Osteocyte (in vitro differentiated cells): ENCODE measurements at regions not wholly inside any gene's neighbourhood (a gene's known extent, or its start where the extent isn't known, plus 50 kb on each side); places are given as distances from the start of the nearest gene placed in this dataset.
A peak's percentile ranks its signal among the peaks of the same experiment; 100 is the strongest.

Source experiments
- DNase-seq: peaks from one replicate; pipeline ENCODE4 v3.0.0; 2021; ENCODE audit warnings: mixed read lengths; ENCODE audit not compliant: unreplicated experiment; ENCODE audit errors: extremely low spot score
- H3K27ac Mint-ChIP-seq: one replicate; pipeline ENCODE4 v1.8.0; 2021; ENCODE audit warnings: mild to moderate bottlenecking, mixed read lengths; ENCODE audit not compliant: unreplicated experiment
- H3K27me3 Mint-ChIP-seq: one replicate; pipeline ENCODE4 v1.8.0; 2021; ENCODE audit warnings: mixed read lengths; ENCODE audit not compliant: unreplicated experiment
- H3K36me3 Mint-ChIP-seq: one replicate; pipeline ENCODE4 v1.8.0; 2021; ENCODE audit warnings: mixed read lengths; ENCODE audit not compliant: unreplicated experiment
- H3K4me1 Mint-ChIP-seq: one replicate; pipeline ENCODE4 v1.8.0; 2021; ENCODE audit warnings: mixed read lengths; ENCODE audit not compliant: unreplicated experiment
- H3K4me3 Mint-ChIP-seq: one replicate; pipeline ENCODE4 v1.8.0; 2021; ENCODE audit warnings: mild to moderate bottlenecking, moderate library complexity, mixed read lengths; ENCODE audit not compliant: unreplicated experiment
- H3K9me3 Mint-ChIP-seq: one replicate; pipeline ENCODE4 v1.8.0; 2021; ENCODE audit warnings: mixed read lengths; ENCODE audit not compliant: unreplicated experiment
- CTCF ChIP-seq: fragments of 200-600 bp; sonication (generic); IDR thresholded peaks from 2 replicates; pipeline ENCODE4 v1.5.0; 2021; ENCODE audit warnings: antibody characterized with exemption, mild to moderate bottlenecking, moderate library complexity

GRCh38 chr22:47445212-47445611 is 682.8 kb downstream of the TBC1D22A start:
- no peak overlapping the region for H3K4me3 Mint-ChIP-seq
- no peak overlapping the region for H3K27ac Mint-ChIP-seq
- no peak for TF ChIP-seq CTCF
- H3K9me3 Mint-ChIP-seq: peaks cover 28% of the 10 kb centered on the region
- DNase-seq: peak; percentile 64
- H3K4me1 Mint-ChIP-seq: no peaks in the 10 kb centered on the region
- H3K27me3 Mint-ChIP-seq: no peaks in the 10 kb centered on the region
- no peaks in the 10 kb centered on the region for H3K36me3 Mint-ChIP-seq

- no peak for TF ChIP-seq CTCF
- Mint-ChIP-seq H3K27ac (no peak overlapping the region), H3K4me3 (no peak overlapping the region), H3K27me3 (no peaks in the 10 kb centered on the region), H3K4me1 (no peaks in the 10 kb centered on the region), H3K36me3 (no peaks in the 10 kb centered on the region), H3K9me3 (peaks cover 26% of the 10 kb centered on the region)
- DNase-seq: peak; percentile 69
Measured at GRCh38 chr22:47444746-47445065, 682.3 kb downstream of the TBC1D22A start.

GRCh38 chr22:47443836-47444745 is 681.6 kb downstream of the TBC1D22A start:
- H3K27me3 Mint-ChIP-seq: no peaks in the 10 kb centered on the region
- H3K36me3 Mint-ChIP-seq: no peaks in the 10 kb centered on the region
- H3K9me3 Mint-ChIP-seq: peaks cover 26% of the 10 kb centered on the region
- H3K4me1 Mint-ChIP-seq: no peaks in the 10 kb centered on the region
- TF ChIP-seq CTCF: no peak
- no peak overlapping the region for H3K4me3 Mint-ChIP-seq
- peak; percentile 82 for DNase-seq
- H3K27ac Mint-ChIP-seq: no peak overlapping the region

GRCh38 chr22:47442821-47443220 is 680.4 kb downstream of the TBC1D22A start:
- Mint-ChIP-seq H3K4me1 (no peaks in the 10 kb centered on the region), H3K27me3 (no peaks in the 10 kb centered on the region), H3K36me3 (no peaks in the 10 kb centered on the region), H3K4me3 (no peak overlapping the region), H3K9me3 (peaks cover 35% of the 10 kb centered on the region), H3K27ac (no peak overlapping the region)
- peak; percentile 56 for DNase-seq
- TF ChIP-seq CTCF: no peak

GRCh38 chr22:47439643-47440265 is 677.3 kb downstream of the TBC1D22A start:
- Mint-ChIP-seq H3K4me1 (no peaks in the 10 kb centered on the region), H3K27ac (no peak overlapping the region), H3K27me3 (no peaks in the 10 kb centered on the region), H3K4me3 (no peak overlapping the region), H3K36me3 (no peaks in the 10 kb centered on the region), H3K9me3 (peaks cover 39% of the 10 kb centered on the region)
- peak; percentile 66 for DNase-seq
- TF ChIP-seq CTCF: no peak
